Trophoblast cell (in vitro differentiated cells and primary cell): ENCODE measurements at regions not wholly inside any gene's neighbourhood (a gene's known extent, or its start where the extent isn't known, plus 50 kb on each side); places are given as distances from the start of the nearest gene placed in this dataset.

Experiments
- DNase-seq, 2 donors: peaks; one replicate each; pipeline ENCODE4 v3.0.0-alpha.2; 2016
- H2AFZ ChIP-seq: 2 replicates; pipeline ENCODE4 v1.6.1; 2013; ENCODE audit warnings: low read length, moderate library complexity, mild to moderate bottlenecking; ENCODE audit not compliant: insufficient read depth, poor library complexity
- H2AK5ac ChIP-seq: 2 replicates; pipeline ENCODE4 v1.6.1; 2013; ENCODE audit warnings: mild to moderate bottlenecking, low read length
- H2BK120ac ChIP-seq: 2 replicates; pipeline ENCODE4 v1.6.1; 2013; ENCODE audit warnings: low read length, mild to moderate bottlenecking, moderate library complexity; ENCODE audit not compliant: insufficient read depth, poor library complexity
- H2BK12ac ChIP-seq: 2 replicates; pipeline ENCODE4 v1.6.1; 2013; ENCODE audit warnings: mild to moderate bottlenecking, low read length, moderate library complexity
- H2BK5ac ChIP-seq: 2 replicates; pipeline ENCODE4 v1.6.1; 2013; ENCODE audit warnings: low read length, low read depth, moderate library complexity, mild to moderate bottlenecking; ENCODE audit not compliant: poor library complexity
- H3K14ac ChIP-seq: 2 replicates; pipeline ENCODE4 v1.6.1; 2013; ENCODE audit warnings: mild to moderate bottlenecking, low read length
- H3K18ac ChIP-seq: 2 replicates; pipeline ENCODE4 v1.6.1; 2013; ENCODE audit warnings: mild to moderate bottlenecking, low read length
- H3K23ac ChIP-seq: 2 replicates; pipeline ENCODE4 v1.6.1; 2013; ENCODE audit warnings: low read length
- H3K27ac ChIP-seq: 2 replicates; pipeline ENCODE4 v1.5.1; 2013; ENCODE audit warnings: low read depth, mild to moderate bottlenecking, inconsistent platforms, low read length, moderate library complexity
- H3K27me3 ChIP-seq: 2 replicates; pipeline ENCODE4 v1.6.1; 2013; ENCODE audit warnings: inconsistent platforms, mild to moderate bottlenecking, low read length, moderate library complexity; ENCODE audit not compliant: insufficient read depth
- H3K36me3 ChIP-seq, 2 experiments: 1 replicate in 1 of 2; 2 replicates in 1 of 2; pipeline ENCODE4 v1.6.1; 2013; ENCODE audit warnings: low read length in 2 of 2, mild to moderate bottlenecking in 2 of 2, moderate library complexity in 1 of 2; ENCODE audit not compliant: insufficient read depth in 2 of 2, control insufficient read depth in 1 of 2
- H3K4ac ChIP-seq: 2 replicates; pipeline ENCODE4 v1.6.1; 2013; ENCODE audit warnings: low read depth, mild to moderate bottlenecking, low read length, moderate library complexity
- H3K4me1 ChIP-seq, 2 experiments: 1 replicate in 1 of 2; 2 replicates in 1 of 2; pipeline ENCODE4 v1.6.1; 2013; ENCODE audit warnings: low read length in 2 of 2, mild to moderate bottlenecking in 2 of 2, moderate library complexity in 1 of 2; ENCODE audit not compliant: insufficient read depth in 2 of 2, control insufficient read depth in 1 of 2
- H3K4me2 ChIP-seq: 2 replicates; pipeline ENCODE4 v1.6.1; 2013; ENCODE audit warnings: inconsistent platforms, mild to moderate bottlenecking, low read length, moderate library complexity
- H3K4me3 ChIP-seq: 2 replicates; pipeline ENCODE4 v1.5.1; 2013; ENCODE audit warnings: mild to moderate bottlenecking, low read depth, low read length, inconsistent platforms
- H3K79me1 ChIP-seq: one replicate; pipeline ENCODE4 v1.6.1; 2013; ENCODE audit warnings: low read length
- H3K79me2 ChIP-seq: 2 replicates; pipeline ENCODE4 v1.6.1; 2013; ENCODE audit warnings: low read length, mild to moderate bottlenecking; ENCODE audit not compliant: control insufficient read depth, insufficient read depth, poor library complexity
- H3K9ac ChIP-seq: 2 replicates; pipeline ENCODE4 v1.6.1; 2013; ENCODE audit warnings: mild to moderate bottlenecking, low read length
- H3K9me3 ChIP-seq: 2 replicates; pipeline ENCODE4 v1.6.1; 2013; ENCODE audit warnings: low read depth, mild to moderate bottlenecking, control low read depth, inconsistent platforms, low read length; ENCODE audit not compliant: insufficient read depth
- H4K12ac ChIP-seq: 2 replicates; pipeline ENCODE4 v1.6.1; 2013; ENCODE audit warnings: low read depth, mild to moderate bottlenecking, low read length, moderate library complexity
- H4K8ac ChIP-seq: 2 replicates; pipeline ENCODE4 v1.6.1; 2013; ENCODE audit warnings: low read depth, mild to moderate bottlenecking, low read length, moderate library complexity
- H4K91ac ChIP-seq: one replicate; pipeline ENCODE4 v1.6.1; 2013; ENCODE audit warnings: low read depth, mild to moderate bottlenecking, low read length, moderate library complexity
- WGBS: extraction: QIAGEN DNeasy Blood & Tissue Kit; methylation state at CpG from one replicate; pipeline ENCODE4 v1.1.7; 2013; ENCODE audit warnings: missing lambda C conversion rate; ENCODE audit not compliant: insufficient read length, insufficient coverage; ENCODE audit errors: extremely low coverage; 5-methylcytosine and 5-hydroxymethylcytosine counted together

DNA sequence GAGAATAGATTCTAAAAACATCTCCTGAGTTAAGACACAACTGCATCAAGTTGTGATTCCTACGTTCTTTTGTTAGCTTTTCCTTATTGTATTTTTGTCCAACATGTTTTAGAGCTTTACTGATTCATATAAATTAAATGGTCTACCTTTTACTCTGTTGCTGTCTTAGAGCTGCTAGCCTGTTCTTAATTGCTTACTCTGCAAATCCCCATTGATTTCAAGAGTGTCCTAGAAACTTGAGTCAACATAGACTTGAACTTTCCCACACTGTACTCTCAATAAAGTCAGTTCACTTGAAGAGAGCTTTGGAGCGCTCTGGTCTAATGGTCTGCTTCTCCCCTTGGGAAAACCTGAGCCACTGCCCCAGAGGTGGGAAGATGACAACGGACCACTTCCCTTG is 343.9 kb downstream of the CCER1 start:
- Histone ChIP-seq H3K14ac (no peak overlapping the region), H4K12ac (no peak overlapping the region), H3K79me1 (no peaks in the 10 kb centered on the region), H4K91ac (no peak overlapping the region), H3K79me2 (no peaks in the 10 kb centered on the region), H4K8ac (no peak overlapping the region), H3K4me2 (no peak overlapping the region), H3K23ac (no peak overlapping the region), H3K4me3 (no peak overlapping the region), H3K4me1 (no peaks in the 10 kb centered on the region), H3K27me3 (no peaks in the 10 kb centered on the region), H3K9ac (no peak overlapping the region), H3K9me3 (no peaks in the 10 kb centered on the region), H3K27ac (no peak overlapping the region), H3K36me3 (no peaks in the 10 kb centered on the region), H2BK12ac (no peak overlapping the region), H2AFZ (no peak overlapping the region), H3K18ac (no peak overlapping the region), H2AK5ac (no peak overlapping the region), H2BK5ac (no peak overlapping the region), H3K4ac (no peak overlapping the region), H2BK120ac (no peak overlapping the region)
- no CpG with 5 or more reads among the region's 3 CpGs for WGBS
- DNase-seq: no peak

DNA sequence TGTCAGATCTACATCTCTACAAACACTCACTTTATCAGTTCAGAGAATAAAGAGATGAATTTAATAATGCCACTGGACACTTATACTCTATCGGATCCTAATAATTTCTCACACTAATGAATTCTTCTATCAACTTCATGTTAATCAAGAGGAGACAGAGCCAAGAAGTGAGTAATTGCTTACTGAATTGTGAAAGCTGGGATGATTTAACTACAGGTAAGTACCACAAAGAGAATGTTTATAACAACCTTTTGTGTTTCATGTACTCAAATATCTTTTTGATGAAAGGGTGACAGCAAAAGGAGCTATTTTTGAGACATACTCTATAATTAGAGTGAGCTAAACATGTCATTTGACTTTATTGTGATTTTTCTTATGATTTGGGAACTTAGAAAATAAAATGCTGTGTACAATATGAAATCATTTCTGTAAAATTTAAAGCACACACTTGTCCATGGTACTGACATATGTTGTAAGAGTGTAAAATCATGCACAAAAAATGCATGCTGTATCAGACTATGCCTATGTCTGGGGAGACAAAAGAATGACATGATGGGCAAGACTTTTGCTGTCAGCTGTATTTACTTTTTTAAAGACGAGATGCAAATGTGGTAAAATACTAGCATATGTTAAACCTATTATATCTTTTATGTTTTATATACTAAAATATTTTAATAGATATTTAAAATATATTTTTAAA is 361.2 kb downstream of the CCER1 start:
- Histone ChIP-seq H3K9ac (no peak overlapping the region), H4K12ac (no peak overlapping the region), H4K8ac (no peak overlapping the region), H3K9me3 (no peaks in the 10 kb centered on the region), H3K14ac (no peak overlapping the region), H2BK120ac (no peak overlapping the region), H4K91ac (no peak overlapping the region), H3K4me3 (no peak overlapping the region), H3K23ac (no peak overlapping the region), H2AK5ac (no peak overlapping the region), H3K18ac (no peak overlapping the region), H3K79me1 (no peaks in the 10 kb centered on the region), H2BK5ac (no peak overlapping the region), H2BK12ac (no peak overlapping the region), H3K27me3 (no peaks in the 10 kb centered on the region), H3K27ac (no peak overlapping the region), H2AFZ (no peak overlapping the region), H3K79me2 (no peaks in the 10 kb centered on the region), H3K36me3 (no peaks in the 10 kb centered on the region), H3K4me2 (no peak overlapping the region), H3K4me1 (no peaks in the 10 kb centered on the region), H3K4ac (no peak overlapping the region)
- DNase-seq: peak in 1 of 2 donors; percentile 36
- WGBS: no CpG with 5 or more reads among the region's 2 CpGs

DNA sequence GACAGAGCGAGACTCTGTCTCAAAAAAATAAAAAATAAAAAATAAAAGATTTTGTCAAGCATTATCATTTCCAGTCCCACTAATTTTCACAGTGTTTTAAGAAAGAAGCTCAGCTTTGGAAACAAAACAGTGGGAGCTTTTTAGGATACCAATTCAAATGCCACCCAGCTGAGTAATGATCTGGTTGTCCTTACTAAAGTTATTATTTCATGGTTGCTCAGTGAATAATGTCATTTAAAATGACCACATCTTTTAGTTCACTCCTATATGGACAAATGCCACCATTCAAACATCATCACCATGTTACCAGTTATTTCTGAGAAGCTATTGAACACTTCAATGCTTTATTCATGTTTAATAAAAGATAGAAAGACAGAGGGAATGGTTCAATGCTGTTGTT is 365.0 kb downstream of the CCER1 start:
- no peaks in the 10 kb centered on the region for H3K79me2 ChIP-seq
- H3K36me3 ChIP-seq: no peaks in the 10 kb centered on the region
- no peak overlapping the region for H4K8ac ChIP-seq
- H2BK12ac ChIP-seq: no peak overlapping the region
- no peak overlapping the region for H4K12ac ChIP-seq
- no CpG with 5 or more reads among the region's 1 CpG for WGBS
- no peak overlapping the region for H3K23ac ChIP-seq
- no peak overlapping the region for H3K4me2 ChIP-seq
- no peaks in the 10 kb centered on the region for H3K27me3 ChIP-seq
- no peak overlapping the region for H3K14ac ChIP-seq
- H2BK5ac ChIP-seq: no peak overlapping the region
- no peaks in the 10 kb centered on the region for H3K9me3 ChIP-seq
- H3K18ac ChIP-seq: no peak overlapping the region
- H3K4me1 ChIP-seq: no peaks in the 10 kb centered on the region
- no peak overlapping the region for H4K91ac ChIP-seq
- H3K4ac ChIP-seq: no peak overlapping the region
- H2AFZ ChIP-seq: no peak overlapping the region
- H2AK5ac ChIP-seq: no peak overlapping the region
- no peaks in the 10 kb centered on the region for H3K79me1 ChIP-seq
- no peak overlapping the region for H3K27ac ChIP-seq
- H3K9ac ChIP-seq: no peak overlapping the region
- H2BK120ac ChIP-seq: no peak overlapping the region
- no peak overlapping the region for H3K4me3 ChIP-seq
- DNase-seq: no peak

DNA sequence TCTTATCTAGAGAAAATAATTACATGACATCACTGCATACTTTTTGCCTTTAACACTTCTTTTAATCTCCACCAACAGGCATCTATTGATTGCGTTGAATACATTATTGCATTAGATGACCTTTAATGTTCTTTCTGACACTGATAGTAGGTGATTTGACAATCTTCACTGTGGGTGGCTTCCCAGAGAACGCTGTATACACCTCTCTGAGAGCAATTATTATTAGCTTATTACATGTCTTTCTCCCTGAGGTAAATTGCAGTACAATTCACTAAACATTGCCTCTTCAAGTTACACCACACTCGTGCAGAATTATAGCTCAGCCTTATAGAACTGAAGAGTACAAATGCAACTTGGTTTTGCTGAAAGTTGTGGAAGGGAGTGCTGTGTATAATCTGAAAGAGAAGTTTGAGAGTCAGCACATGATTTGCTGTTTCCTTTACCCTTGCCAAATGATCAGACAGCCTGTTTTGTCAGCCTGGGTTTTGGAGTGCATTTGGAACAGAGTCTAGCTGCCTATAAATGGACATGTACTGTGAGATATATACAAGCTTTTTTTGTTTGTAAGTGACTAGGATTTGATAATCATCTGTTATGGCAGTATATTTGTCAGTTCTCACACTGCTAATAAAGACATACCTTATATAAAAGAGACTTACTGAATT is 369.2 kb downstream of the CCER1 start:
- Histone ChIP-seq H3K4me1 (no peaks in the 10 kb centered on the region), H3K27ac (no peak overlapping the region), H2BK120ac (no peak overlapping the region), H3K79me2 (no peaks in the 10 kb centered on the region), H3K4me3 (no peak overlapping the region), H4K91ac (no peak overlapping the region), H3K9me3 (no peaks in the 10 kb centered on the region), H3K4ac (no peak overlapping the region), H4K8ac (no peak overlapping the region), H3K14ac (no peak overlapping the region), H3K23ac (no peak overlapping the region), H2AK5ac (no peak overlapping the region), H2BK5ac (no peak overlapping the region), H3K4me2 (no peak overlapping the region), H3K27me3 (no peaks in the 10 kb centered on the region), H4K12ac (no peak overlapping the region), H3K79me1 (no peaks in the 10 kb centered on the region), H2BK12ac (no peak overlapping the region), H3K18ac (no peak overlapping the region), H3K9ac (no peak overlapping the region), H3K36me3 (no peaks in the 10 kb centered on the region), H2AFZ (no peak overlapping the region)
- DNase-seq: no peak
- WGBS: no CpG with 5 or more reads among the region's 3 CpGs
